ENCODE measurements at regions not wholly inside any gene's neighbourhood (a gene's known extent, or its start where the extent isn't known, plus 50 kb on each side); places are given as distances from the start of the nearest gene placed in this dataset.

DNA sequence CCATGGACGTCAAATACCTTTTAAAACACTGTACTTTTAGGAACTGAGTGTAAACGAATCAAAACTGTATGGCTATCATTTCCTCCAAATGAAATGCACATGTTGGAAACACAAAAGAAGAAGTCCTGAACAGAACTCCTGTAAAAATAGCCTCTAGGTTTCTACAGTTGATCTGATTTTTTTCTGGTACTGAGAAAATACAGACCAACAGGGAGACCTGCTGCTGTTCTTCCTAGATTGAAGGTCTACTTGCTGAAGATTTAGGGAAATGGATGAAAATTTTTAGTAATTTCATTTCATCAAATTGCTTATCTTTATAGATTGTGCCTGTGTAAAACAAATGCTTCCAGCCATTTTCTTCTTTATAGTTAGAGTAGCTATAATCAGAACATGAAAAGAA, 520.4 kb downstream of the SLITRK6 start:
- no peak for DNase-seq

DNA sequence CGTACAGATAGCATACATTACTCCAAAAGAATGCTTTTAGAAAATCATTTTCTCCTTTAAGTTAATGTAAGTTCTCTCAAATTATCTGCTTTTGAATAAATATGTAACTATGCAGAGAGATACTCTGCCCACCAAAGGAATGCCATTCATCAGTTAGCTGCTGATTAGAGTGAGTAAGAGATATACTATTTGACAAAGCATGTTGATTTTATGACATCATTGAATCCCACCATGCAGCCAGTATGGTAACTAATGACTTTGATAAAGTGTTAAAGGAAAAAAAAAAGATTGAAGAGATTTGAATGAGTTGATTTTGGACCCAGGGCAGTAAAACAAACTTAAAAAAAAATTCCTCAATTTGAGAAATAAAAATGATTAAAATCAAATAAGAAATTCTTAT, 521.5 kb downstream of the SLITRK6 start:
- DNase-seq: no peak

DNA sequence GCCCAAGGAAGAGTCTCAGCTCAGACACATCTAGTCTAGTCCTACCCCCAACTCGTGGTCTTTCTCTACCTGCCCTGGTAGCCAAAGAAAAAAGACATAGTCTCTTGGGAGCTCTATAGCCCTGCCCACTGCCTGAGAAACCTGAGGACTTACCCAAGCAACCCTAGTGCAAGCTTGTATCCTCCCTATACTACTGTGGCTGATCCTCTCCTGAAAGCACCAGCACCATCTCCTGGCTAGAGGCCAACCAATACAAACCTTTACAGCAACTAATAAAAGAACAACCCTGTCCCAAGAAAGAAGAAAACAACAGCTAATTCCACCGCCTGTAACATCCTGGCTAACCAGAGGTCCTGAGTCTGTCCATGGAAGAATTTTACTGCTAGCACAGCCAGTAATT, 532.4 kb downstream of the SLITRK6 start:
- DNase-seq: no peak

DNA sequence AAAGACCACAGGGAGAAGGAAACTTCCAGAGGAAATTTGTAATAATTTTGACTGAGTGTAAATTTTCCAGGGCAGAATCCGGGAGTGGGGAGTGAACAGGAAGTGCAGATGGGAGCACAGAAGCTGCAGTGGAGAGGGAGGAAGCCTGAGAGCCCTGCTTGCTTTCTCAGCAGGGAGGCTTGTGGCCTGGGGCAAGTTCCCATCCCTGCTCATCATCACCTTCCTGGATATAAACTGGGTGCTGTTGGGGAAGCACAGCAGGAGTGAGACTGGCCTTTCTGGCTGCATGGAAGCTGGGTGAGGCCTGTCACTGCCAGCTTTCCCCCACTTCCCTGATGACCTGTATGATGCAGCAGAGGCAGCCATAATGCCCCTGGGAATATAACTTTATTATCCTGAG, 532.9 kb downstream of the SLITRK6 start:
- DNase-seq: no peak

DNA sequence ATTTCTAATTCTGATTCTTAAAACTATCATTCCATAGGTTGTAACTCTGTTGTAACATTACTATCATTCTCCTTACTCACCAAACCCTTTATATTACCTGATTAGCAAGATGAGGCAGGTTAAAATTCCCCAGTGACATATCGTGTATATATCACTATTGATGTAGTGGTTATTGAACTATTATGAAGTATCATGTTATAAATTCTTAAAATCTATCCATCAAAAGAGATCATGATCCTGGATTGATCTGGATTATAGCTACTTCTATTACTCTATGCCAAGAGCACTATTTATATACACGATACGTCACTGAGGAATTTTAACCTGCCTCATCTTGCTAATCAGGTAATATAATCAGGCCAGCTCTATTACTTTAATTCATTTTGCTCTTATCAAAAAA, 533.9 kb downstream of the SLITRK6 start:
- DNase-seq: no peak

DNA sequence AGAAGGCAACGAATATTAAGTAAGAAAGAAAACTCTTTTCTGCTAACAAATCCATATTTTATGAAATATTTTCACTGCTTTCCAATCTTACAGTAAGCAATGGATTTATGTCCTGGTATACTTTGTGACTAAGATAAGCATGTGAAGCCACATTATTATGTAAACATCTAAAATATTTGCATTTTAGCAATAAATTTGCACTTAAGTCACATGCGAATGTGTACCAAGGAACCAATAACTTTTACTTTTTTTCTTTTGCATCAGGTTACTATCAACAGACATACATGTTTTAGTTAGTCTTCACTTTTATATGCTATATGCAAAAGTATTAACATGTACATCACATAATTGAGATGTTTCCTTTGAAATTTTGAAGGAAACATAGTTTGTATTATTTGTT, 536.7 kb downstream of the SLITRK6 start:
- no peak for DNase-seq

DNA sequence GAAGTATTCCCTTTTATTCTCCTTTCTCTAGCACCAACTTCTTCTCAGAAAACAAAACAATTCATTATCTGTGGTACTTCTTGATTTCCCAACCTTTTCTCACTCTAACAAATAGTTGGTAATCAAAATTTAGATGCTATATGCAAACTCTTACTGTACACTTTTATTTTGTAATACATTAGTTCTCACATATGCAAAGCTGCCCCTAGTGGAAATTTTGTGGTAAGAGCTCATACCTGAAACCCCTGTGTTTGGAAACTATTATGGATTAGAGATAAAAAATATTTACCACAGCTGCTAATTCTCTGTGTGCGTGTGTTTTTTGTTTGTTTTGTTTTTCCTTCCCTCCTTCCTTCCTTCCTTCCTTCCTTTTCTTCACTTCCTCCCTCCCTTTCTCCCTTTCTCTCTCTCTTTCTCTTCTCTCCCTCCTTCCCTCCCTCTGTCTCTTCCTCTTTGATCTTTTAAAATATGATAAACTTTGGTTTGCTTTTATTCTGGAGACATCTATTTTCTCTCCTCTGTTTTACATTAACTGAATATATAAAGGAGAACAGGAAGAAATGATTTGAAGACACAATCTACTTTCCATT, 537.4 kb downstream of the SLITRK6 start:
- no peak for DNase-seq

DNA sequence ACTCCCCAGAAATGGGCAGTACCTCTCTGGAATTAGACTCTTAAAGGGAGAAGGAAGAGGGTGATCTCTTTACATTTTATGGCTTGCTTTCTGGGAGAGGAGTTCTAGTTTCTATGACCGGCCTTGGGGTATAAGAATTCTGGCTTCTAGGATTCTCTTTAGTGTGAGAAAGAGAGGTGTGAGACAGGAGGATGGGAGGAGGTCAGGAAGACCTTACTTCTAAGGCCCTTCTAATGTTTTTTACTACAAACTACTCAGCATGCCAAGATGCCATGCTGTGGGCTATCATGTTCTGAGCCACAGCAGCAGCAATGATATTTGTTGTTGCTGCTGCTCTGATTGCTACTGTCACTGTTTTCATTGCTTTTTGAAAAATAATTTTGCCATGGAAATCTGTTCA, 538.3 kb downstream of the SLITRK6 start:
- DNase-seq: no peak

DNA sequence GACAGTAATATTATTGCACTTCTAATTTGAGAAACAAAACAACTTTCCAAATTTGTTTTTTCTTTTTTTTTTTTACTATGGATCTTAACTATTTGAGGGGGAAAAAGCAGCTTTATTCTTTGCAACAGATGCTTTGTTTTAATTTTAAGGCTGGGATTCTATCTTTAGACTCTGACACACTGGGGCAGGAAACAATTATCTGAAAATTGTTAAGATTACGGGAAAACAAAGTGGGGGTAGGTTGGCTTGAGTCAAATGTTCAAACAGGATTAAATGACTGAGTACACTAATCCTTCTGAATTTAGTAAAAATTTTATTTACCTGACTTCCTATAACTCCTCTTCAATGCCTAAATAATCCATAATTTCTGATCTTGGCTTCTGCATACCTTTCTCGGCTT, 543.2 kb downstream of the SLITRK6 start:
- no peak for DNase-seq

DNA sequence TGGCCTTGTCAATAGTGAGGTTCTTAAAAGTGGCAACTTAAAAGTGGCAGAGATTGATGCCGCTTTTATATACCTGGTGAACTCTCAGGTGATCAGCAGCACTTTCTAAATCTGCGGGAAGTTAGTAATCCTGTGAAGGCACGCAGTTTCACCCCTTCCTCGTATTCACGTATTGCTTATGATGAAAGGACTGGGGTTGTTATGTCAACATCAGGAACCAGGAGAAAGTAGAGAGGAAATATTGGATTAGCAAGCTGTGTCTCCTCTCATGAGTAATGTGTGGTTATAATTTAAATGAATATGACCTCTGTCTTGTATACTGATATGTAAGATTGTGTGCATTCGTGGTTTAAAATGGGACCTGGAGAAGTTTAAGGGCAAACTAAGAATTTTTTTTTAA, 544.6 kb downstream of the SLITRK6 start:
- DNase-seq: no peak

DNA sequence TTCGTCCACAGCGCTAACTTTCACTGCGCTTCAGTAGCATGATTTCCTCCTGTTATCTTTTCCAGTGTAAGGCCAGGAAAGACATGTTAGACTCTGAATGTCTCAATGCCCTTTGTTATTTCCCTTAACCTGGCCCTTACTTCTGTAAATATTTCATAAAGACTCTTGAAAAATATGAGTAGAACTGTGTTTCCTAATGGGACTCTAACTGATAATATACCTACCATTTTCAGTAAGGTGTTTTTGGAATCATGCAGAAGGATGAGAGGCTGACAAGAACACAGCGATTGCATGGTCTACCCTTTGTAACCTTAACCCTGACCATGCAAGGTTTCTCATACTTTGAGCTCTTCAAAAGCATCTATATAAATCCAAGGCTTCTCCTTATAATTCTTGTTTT, 550.1 kb downstream of the SLITRK6 start:
- no peak for DNase-seq

DNA sequence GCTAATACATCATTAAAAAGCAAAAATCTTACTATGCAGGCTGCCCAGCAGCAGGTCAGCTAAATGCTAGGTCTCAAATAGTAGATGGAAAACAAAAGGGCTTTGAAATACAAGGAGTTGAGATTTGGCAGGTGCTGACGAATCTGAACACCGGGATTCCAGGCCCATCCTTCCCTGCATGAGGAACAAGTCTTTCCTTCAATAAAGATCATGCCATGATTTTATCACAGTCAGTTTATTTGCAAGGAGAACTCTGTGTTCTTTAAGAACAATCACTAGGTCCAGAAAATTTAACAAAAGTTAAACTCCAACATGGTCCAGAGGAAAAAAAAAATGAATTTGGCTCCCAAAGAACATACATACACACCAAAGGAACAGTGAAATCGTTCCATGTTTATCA, 551.4 kb downstream of the SLITRK6 start:
- no peak for DNase-seq

DNA sequence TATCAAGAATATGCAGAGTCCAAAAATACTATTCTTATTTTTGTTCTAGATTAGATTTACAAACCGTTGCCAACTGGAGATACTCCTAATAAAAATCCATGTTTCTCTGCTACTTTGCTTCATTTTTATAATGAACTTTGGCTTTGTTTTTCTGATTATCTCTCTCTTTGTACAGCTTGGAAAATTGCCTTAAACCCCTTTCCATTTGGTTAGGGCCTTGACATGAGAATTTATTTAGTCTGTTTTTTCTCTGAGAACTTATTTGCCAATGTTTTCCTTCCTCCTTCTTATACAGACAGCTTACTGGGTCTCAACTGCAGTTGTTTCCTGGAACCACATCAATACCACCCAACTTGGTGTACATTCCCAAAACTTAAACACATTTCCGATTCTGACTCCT, 555.4 kb downstream of the SLITRK6 start:
- DNase-seq: no peak

DNA sequence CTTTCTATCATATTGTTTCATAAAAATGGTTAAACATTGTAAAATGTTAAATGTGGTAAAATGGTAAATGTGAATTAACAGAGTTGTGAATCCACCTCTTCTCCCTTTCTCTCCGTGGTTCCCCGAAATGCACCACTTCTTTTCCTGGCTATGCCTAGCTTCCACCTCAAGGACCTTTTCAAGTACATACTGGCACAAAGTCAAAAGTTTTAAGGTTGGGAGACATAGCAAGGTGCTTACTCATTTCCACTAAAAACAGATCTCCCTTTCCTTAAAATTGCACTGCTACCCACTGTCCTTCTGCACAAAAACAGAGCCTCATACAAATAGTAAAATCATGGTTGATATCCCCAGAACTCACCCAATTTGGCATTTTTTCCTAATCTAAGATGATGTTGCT, 558.2 kb downstream of the SLITRK6 start:
- DNase-seq: no peak

DNA sequence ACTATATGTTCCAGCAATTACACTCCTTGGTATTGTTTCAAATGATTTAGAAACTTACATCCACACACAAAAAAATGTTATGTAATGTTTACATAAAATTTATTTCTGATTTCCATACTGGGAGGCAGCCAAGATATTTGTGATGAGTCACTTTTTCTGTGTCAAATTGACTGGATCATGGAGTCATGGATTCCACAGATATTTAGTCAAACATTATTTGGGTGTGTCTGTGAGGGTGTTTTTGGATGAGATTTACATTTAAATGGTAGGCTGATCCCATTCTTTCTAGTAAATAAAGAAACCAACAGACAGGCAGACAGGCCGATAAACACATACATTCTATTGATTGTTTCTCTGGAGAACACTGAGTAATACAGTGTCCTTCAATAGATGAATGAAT, 562.8 kb downstream of the SLITRK6 start:
- DNase-seq: no peak

DNA sequence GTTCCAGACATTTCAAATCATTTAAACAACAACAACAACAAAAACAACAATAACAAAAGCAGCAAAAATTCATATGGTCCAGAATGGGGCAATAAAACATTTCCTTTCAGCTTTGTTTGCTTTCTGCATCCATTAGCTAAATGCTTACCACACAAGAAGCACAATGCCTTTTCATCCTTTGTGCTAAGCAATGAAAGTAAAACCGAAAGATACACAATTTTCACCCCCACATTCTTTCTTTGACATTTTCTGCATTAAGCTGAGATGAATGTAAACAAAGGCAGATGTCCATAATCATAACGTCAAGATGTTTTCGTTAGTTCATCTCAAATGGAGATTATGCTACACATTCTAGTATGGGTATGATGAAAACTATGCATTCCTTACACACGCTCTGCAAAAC, 568.5 kb downstream of the SLITRK6 start:
- DNase-seq: no peak

DNA sequence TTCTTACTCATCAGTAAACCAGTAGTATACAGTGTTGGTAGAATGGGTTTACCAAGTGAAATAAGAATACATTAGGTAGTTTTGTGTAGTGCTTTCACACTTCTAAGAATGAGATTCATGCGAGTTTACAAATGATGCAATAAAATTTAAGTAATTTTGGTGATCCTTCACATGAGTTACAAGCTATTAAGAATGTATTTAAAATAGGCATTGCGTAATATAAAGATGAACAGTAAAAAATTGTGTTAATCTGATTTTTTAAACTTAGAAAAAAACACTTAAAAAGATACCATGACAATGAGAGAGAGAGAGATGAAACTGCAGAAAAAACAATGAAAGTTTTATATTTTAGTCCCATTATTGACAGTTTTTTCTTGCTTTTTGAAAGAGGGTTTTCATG, 570.5 kb downstream of the SLITRK6 start:
- no peak for DNase-seq

DNA sequence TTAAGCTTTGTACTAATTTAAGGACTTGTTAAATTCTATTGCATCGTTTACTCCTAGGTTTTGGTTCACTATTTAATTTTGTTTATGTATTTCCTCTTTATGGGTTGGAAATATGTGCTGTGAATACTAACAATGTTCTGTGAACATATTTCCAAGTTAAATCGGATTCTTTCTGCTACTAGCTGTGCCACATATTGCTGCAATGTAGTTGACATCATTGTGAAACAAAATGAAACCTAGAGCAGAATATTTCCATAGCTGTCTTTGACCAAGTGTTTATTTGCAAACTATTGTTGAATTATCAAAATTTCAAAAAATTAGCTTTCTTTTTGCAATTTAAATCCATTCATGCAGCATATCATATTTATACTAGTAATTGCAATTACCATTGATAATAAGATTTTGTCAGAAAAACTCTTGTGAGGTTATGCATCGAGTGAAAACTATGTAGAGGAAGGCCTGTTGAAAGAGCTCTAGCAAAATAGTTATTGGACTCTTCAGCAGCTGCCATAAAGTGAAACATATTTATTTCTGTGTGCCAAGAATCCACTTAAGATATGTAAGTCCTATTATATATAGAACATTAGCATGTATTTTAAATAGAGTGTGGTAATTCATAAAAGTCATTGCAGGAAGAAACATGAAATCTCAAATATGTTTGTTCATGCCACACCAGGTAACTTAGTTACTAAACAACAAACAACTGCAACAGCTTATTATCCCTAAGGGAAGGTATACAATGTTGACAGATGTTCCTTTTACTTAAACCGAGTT, 575.1 kb downstream of the SLITRK6 start:
- no peak for DNase-seq

DNA sequence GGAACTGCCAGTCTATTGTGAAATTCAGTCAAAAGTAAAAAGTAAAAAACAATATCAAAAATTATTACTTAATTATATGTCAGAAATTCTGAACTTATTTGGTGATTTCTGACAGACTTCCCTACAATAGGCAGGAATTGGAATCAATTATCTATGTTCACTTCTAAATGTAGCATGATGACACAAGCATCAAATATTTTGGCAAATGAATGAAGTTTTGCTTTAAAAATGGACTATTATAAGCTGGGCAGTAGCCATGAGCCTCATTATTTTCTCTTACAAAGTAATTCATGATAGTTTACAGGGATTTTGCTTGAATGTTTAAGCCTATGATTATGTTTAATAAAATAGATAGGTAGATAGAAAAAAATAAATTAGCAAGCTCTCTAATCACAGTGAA, 582.6 kb downstream of the SLITRK6 start:
- DNase-seq: no peak

DNA sequence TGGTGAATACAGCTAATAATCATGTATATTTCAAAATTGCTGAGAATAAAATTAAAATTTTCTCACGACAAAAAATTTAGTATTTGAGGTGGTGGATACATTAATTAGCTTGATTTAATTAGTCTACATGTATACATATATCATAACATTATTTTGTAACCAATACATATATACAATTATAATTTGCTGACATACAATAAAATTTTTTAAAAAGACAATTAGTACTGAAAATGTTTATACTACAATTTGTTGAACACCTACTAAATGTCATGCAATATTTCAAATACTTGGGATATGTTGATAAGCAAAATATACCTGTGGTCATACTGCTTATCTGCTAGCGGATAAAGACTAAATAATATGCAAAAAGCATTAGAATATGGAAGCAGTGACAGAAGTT, 586.5 kb downstream of the SLITRK6 start:
- no peak for DNase-seq

DNA sequence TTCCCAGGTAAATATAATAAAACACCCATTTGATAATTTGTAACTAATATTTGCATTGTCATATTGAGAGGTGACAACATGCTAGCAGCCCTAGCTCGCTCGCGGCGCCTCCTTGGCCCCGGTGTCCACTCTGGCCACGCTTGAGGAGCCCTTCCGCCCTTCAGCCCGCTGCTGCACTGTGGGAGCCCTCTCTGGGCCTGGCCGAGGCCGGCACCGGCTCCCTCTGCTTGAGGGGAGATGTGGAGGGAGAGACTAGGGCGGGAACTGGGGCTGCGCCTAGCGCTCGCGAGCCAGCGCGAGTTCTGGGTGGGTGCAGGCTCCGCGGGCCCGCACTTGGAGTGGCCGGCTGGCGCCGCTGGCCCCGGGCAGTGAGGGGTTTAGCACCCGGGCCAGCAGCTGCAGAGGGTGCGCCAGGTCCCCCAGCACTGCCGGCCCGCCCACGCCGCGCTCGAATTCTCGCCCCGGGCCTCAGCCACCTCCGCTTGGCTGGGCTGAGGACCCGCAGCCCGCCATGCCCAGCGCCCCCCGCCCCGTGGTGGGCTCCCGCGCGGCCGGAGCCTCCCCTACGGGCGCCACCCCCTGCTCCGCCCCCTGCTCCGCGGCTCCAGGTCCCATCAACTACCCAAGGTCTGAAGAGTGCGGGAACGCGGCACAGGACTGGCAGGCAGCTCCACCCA, 594.4 kb downstream of the SLITRK6 start:
- no peak for DNase-seq

DNA sequence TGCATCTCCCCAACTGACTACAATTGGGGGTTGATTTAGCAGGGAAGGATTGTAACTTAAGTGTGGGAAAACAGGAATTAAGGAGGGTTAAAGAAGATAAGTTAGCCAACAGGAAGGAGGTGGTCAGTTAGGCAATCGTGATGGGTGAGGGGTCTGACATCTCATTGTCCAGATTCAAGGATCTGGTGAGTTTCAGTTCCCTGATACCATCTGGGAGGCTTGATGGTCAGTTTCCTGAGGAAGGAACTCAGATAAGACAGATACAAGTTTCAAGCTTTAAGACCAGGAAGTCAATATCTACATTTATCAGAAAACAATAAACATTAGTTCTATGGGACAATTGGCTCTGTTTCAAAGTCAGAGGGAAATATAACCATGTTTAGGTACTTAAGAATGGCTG, 601.8 kb downstream of the SLITRK6 start:
- DNase-seq: no peak

DNA sequence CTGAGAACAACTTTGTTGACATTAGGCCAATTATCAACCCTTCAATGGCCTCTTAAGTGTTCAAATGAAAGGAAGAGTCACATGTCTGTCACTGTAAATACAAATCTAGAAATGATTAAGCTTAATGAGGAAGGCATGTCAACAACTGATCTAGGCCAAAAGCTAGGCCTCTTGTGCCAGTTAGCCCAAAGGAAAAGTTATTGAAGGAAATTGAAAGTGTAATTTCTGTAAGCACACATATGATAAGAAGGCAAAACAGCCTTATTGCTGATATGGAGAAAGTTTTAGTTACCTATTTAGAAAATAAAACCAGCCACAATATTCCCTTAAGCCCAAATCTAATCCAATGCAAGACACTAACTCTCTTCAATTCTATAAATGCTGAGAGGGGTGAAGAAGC, 604.7 kb downstream of the SLITRK6 start:
- no peak for DNase-seq

DNA sequence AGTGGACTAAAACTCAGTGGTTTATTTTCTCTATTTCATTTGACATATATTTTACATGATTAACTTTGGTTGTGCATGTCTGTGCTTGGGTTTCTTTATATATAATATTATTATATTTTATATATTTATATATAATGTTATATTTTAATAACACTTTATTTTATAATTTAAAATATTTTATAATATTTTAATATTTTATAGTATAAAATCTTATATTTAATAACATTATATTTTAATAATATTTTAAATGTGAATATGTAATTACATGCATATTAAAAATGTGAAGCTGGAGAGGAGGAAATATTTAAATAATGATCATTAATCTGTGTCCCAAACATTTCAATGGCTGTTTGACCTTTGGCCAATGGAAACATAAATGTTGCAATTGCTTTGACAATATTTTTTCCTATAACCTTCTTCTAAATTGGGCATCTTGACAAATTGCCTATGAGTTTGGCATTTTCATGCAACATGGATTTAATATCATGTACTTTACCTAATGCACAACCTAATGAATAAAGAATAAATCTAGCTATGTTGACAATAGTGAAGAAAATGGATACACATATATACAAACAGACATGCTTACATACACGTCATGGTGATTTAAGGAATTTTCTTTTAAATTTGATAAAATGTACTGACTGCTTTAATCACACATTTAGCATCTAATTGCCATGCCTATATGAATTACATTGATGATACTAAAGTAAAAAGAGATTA, 607.1 kb downstream of the SLITRK6 start:
- no peak for DNase-seq

Data from SIG-M5 (cell line).